HG02759 (cell line): ENCODE measurements at regions not wholly inside any gene's neighbourhood (a gene's known extent, or its start where the extent isn't known, plus 50 kb on each side); places are given as distances from the start of the nearest gene placed in this dataset.

Experiments
- ATAC-seq: cut with Tn5 transposase; IDR thresholded peaks from one replicate; pipeline ENCODE4 v1.9.1; 2021; ENCODE audit warnings: mild to moderate bottlenecking, moderate library complexity; ENCODE audit not compliant: unreplicated experiment

DNA sequence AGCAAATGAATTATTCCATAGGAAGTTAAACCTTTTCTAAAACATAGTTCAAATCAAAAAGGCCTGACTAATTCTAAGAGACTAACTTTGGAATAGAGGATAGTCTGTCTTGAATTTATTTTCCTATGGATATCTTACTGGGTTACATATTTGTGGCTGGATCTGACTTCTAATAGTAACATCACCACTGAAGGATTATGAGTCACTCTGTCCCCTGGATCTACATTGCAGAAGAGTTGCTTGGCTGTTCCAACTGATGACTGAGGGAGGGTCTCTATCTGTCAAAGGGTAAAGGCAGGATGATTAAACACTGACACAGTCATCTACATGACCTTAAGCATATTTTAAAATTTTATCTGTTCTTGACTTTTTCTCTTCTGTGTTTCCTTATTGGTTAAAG is 119.6 kb upstream of the FST start:
- no peak for ATAC-seq

DNA sequence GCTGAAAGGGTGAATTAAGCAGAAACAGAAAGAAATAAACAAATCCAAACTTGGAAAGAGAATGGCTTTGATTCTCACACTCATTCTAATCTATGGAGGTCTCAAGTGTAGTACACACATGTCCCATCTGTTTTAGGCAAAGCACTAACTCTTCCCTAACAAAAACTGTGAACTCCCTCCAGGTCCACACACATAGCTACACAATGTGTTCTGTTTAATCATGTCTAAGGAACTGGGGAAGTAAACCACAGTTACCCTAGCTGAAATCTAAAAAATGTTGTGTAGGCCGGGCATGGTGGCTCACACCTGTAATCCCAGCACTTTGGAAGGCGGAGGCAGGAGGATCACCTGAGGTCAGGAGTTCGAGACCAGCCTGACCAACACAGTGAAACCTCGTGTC is 118.7 kb upstream of the FST start:
- no peak for ATAC-seq

- ATAC-seq, result no peak
Measured at GRCh38 chr5:53362521-53362941, 117.9 kb upstream of the FST start.

DNA sequence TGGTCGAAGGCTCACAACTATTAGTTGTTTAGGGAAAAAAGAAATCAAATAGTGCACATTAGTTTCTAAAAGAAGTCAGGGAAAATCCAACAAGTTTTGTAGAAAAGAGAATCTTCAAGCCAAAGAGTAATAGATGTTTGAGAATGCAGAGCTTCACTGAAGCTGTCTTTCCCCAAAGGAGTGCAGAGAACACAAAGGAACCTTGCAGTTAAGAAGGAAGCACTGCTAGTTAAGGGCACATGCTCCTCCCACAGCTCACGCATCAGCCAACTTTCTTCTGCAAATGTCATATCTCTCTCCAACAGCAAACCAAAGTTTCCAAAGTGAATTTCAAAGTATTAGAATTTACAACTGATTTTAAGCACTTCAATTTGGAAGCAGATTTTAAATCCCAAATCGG is 116.4 kb upstream of the FST start:
- ATAC-seq, result no peak

DNA sequence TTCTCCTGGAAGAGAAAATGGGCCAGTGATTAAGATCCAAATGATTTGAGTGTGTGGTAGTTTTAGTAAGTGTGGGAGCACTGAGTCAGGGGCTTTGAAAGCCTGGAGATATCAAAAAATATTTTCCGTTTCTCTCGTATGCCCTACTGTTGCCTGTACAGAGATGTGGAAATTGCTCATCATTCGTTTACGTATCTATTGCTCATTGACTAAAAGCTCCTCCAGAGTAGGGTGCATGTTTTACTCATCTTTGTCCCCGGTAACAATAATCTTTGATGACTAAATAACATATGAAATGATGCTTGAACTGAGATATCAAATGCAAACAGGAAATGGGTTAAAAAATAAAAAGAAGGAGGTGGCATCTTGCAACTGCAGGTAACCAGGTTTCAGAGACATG is 114.2 kb upstream of the FST start:
- ATAC-seq, result no peak

DNA sequence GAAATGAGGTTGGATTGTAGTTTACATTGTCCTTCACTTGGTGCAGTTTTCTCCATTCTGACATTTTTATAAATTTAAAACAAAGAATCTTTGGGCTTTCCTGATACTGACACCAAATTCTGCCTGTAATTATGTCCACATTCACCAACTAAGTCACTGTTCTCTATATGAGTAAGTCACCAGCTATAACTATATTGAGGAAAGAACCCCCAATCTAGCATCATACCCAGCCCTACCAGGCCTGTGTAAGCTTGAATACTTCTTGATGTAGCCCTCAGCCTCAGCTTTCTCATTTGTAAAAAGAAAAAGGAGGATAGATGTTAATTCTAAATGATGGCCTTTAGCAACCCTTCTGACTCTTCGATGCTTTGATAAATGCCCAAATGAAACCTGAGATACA is 112.7 kb upstream of the FST start:
- no peak for ATAC-seq

DNA sequence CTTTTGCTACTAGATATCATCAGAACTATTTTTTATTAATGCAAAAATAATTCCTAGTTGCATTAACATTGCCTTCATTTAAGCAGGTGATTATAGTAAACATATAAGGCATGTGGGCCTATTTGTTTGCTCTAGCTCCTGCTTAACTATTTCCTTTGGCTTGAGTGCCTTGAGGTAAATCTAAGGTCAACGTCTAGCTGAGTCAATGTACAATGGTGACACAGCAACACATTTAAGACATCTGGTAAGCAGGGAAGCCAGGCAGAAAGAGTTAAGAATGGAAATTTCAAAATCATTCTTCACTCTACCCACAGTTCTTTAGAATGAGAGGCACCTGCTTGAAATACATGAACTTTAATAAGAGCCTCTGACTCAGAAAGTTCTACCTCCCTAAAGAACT is 111.9 kb upstream of the FST start:
- no peak for ATAC-seq

DNA sequence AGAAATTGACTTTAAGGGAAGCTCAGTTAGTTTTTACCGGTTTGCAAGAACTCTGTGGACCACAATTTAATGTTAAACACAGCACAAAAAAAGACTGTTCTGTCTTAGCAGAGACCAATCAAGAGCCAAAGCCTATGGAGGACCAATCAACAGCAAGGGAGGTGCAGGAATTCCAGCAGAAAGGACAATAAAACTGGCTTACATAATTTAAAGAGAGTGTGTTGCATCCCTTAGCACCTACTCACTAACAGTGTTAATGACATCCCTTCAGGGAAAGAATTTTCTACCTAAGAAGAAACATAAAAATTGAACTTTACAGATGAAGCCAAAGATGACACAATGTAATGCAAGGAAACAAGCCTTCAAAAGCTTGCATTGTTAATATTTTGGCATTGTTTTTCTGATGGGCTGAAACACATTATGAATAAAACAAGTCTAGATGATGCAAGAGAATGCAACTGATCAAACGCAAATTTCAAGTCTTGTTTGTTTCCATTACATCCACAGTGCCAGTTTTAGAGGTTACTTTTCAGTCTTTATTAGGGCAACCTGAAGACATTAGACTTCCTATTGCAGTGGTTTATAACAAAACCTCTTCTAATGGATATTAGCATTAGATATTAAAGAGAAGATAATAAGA is 111.3 kb upstream of the FST start:
- ATAC-seq, result no peak

GRCh38 chr5:53369681-53370080 is 110.7 kb upstream of the FST start:
- ATAC-seq, result no peak

- ATAC-seq, result no peak
Measured at GRCh38 chr5:53373451-53374158, 106.8 kb upstream of the FST start.

- ATAC-seq, result no peak
Measured at GRCh38 chr5:53376853-53377252, 103.6 kb upstream of the FST start.

DNA sequence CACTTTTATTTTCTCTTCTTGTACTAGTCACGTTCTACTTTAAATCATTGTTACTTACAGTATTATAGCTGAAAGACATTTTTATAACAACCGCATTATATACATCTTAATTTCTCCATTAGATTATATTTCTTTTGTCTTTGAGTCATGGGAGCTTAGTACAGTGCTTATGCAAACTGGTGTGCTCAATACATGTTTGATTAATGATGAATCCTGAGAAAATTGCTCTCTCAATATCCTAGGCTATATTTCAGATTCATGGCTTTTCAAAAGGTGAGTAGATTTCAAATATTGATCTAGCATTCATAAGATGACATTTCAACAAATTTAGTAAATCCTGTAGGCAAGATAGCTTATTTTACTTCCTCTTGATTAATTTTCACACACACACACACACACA is 102.2 kb upstream of the FST start:
- no peak for ATAC-seq

GRCh38 chr5:53378590-53379247 is 101.7 kb upstream of the FST start:
- ATAC-seq, result no peak

GRCh38 chr5:53386341-53386740 is 94.1 kb upstream of the FST start:
- no peak for ATAC-seq

DNA sequence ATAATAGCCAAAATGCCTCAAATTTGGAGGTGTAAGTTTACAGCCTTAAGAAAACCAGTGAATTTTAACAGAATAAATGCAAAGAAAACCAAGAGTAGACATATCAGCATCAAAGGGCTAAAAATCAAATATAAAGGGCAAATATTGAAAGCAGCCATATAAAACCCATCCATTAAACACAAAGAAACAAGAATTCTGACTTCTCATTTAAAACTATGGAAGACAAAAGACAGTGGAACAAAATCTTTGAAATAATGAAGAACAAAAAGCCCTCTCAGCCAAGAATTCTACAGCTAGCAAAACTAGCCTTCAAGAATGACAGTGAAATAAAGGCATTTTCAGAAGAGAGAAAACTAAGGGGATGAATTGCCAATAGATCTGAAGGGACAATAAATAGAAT is 91.3 kb upstream of the FST start:
- ATAC-seq, result no peak

DNA sequence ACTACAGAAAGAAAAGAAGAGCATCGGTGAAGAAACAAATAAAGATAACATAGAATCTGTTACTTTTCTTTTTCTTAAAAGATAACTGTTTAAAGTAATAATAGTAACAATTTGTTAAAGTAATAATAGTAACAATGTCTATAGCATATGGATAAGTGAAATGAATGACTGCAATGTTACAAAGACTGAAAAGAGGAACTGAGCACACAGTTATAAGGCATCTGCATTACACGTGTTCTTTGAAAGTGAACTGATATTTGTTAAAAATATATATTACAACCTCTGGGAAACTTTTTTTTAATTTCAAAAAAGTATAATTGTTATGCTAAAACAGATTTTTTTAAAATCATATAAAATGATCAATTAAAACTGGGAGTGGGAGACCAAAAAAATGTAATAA is 88.4 kb upstream of the FST start:
- no peak for ATAC-seq

DNA sequence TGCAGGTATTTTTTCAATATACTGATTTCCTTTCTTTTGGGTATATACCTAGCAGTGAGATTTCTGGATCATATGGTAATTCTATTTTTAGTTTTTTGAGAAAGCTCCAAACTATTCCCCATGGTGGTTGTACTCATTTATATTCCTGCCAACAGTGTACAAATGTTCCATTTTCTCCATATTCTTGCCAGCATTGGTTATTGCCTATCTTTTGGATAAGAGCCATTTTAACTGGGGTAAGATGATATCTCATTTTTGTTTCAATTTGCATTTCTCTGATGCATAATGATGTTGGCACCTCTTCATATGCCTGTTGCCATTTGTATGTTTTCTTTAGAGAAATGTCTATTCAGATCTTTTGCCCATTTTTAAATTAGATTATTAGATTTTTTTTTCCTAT is 85.6 kb upstream of the FST start:
- no peak for ATAC-seq

- ATAC-seq, result no peak
Measured at GRCh38 chr5:53397141-53397757, 83.2 kb upstream of the FST start.

DNA sequence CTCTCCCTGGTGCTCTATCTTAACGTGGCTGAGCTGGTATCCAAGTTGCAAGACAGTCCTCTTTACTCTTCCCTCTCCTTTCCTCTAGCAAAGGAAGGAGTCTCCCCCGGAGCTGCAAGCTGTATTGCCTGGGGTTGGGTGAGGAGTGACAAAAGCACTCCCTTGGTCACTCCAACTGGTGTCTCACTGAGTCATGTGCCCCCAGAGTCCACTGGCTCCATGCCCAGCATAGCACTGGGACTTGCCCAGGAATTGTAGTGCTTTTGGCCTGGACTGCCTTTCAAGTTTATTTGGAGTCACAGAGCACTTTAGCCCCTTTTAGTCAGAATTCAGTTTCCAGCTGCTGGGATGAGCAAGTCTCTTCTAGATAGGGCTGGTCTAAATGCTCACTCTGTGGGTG is 82.6 kb upstream of the FST start:
- ATAC-seq, result no peak

DNA sequence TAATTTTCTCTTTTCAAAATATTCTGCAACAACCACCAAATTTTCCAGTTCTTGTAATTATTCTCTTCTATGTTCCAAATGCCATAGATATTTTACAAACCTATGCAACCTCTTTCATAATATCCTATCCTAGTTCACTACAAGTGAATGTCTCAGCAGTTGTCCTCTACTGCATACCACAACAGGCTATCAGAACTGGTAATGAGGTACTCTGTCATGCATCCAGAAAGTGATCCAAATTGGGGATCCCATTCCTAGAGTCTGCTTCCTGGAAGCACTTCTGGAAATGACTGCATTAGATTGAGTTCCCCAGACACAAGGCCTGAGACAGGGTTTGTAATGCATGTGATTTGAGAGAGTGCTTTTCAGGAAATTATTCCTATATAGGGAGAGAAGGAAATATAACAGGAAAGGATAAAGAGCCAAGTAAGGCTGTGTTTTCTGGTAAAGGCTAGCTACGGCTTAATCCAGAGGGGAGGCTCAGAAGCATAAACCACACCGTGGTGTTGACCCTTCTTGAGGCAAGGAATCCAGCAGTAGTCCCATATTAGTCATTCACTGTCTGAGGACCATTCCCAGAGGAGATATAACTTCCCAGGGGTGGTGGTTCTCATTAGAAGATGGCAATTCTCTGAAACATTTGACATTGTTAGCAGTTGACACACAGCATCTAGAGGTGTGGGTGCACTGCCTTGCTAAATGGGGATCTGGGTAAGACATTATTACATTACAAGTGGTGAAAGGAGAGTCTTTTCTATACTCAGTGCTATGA is 80.3 kb upstream of the FST start:
- no peak for ATAC-seq

DNA sequence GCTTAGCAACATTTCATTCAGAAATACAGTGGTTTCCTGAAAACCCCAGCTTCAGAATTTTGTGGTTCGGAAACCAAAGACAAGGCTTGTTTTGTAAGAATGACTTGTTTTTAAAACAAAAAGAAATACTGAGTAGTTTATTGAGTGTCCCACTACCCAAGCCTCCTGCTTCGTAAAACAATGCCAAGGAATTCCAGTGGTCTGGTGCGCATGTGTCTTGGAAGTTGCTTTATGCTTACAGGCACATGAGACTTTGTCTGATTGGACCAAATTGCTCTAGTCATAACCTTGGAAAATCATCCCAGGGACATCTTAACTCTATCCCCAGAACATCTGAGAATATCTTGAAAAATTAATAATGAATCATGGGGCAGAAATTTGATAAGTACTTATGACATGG is 77.1 kb upstream of the FST start:
- no peak for ATAC-seq
